HUDEP-2 (cell line): ENCODE measurements at regions not wholly inside any gene's neighbourhood (a gene's known extent, or its start where the extent isn't known, plus 50 kb on each side); places are given as distances from the start of the nearest gene placed in this dataset.
"Not testable (repeated sequence)": the region's sequence is repeated elsewhere in the genome, so short reads cannot be mapped to it uniquely, and the experiment has no call there.

ENCODE experiments used
- DNase-seq, 76 experiments: peaks; one replicate each; lab custom pipeline; 2025; ENCODE audit not compliant: unreplicated experiment in 76 of 76; lab: John Stamatoyannopoulos, UW

DNA sequence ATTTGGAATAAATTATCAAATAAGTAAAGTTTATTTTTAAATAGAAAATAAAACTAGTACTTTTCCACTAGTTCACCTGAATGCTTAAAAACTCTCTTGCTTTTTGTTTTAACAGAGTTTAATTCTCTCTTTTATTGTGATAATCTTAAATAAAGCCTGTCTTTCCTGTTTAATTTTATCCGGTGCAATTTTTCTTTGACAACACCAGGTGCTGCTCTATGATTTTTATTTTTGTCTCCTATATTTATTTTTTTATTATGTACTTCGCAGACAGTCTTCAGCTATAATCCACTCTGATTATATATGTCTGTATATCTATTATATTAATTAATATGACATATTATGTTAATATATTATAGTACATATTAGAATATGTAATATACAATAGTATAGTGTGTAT is 1293.0 kb upstream of the EPHA6 start:
- no peak for DNase-seq

DNA sequence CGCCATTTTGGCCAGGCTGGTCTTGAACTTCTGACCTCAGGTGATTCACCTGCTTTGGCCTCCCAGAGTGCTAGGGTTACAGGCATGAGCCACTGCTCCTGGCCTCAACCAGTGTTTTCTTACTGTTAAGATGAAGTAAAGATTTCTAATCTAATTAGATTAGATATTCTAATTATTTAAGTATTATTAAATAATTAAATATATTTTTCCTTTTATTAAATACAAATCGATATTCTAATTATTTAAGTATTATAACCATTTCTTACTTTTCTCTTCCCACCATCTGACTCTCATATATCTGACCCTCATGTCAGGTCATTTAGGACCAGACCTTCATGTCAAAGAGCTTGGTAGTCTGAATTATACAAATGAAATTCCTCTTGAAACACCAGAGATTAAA is 1291.9 kb upstream of the EPHA6 start:
- no peak for DNase-seq

DNA sequence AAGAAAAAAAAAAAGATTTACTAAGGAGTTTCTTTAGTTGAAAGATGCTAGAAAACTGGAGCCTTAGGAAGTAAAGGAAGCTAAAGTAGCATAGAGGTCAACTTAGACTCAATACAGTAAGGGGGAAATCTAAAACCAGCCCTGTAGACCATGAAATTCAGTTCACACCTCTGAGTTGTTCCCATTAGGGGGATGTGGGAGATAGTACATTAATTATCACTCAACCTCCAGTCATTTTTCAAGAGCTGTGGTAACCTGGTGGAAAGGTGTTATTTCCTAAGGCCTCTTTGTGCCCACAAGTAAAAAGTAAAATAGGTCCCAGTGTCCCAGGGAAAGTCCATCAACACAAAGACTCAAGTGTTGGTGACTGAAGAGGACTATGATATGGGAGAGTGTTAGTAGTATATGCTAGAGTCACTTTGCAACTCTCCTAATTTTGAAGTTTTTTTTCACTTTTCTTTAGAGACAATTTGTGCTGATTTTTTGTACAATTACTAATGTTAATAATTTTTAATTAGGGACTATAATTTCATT is 1274.4 kb upstream of the EPHA6 start:
- no peak for DNase-seq

DNA sequence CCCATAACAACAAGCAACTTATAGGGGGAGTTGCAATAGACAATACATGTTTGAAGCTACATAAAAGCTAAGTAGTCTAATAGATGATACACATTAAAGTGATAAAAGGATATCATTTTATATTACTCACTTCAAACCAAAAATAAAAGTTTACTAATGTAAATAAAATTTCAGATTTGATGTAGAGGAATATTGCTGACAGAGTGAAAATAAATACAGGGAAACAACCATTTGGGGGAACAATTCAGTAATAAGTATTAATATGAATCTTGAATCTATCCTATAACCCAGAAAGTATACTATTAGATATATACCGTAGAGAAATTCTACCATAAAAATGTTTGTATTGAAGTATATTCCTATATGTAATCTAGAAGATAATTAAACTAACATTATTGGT is 1248.9 kb upstream of the EPHA6 start:
- DNase-seq = no peak

DNA sequence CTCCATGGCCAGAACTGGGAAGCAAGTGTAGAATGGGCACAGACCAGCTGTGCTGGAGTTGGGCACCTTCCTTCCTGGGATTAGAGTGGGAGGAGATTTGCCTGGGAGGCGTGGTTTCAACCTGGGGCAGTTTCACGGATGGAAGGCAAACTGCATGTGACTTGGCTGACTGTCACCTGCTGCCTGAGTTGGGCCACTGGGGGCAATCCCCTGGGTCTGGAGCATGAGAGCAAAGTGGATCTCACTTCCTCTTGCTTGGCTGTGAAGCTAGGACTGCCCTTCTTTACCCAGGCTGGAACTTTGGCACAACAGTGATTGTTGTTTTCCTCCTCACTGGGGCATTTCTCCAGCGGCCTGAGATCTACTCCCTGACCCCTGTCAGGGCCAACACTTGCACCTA is 1247.0 kb upstream of the EPHA6 start:
- no peak for DNase-seq

DNA sequence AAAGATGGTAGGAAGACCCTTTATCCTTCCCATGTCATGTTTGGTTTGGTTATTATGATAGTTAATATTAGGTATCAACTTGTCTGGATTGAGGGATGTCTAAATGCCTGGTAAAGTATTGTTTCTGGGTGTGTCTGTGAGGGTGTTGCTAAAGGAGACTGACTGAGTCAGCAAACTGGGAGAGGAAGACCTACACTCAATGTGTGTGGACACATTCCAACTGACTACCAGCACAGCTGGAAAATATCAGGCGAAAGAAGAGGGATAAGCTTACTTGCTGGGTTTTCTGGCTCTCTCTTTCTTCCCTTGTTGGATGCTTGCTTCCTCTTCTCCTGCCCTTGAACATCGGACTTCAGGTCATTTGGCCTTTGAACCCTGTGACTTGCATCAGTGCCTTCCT is 1227.6 kb upstream of the EPHA6 start:
- DNase-seq = no peak

DNA sequence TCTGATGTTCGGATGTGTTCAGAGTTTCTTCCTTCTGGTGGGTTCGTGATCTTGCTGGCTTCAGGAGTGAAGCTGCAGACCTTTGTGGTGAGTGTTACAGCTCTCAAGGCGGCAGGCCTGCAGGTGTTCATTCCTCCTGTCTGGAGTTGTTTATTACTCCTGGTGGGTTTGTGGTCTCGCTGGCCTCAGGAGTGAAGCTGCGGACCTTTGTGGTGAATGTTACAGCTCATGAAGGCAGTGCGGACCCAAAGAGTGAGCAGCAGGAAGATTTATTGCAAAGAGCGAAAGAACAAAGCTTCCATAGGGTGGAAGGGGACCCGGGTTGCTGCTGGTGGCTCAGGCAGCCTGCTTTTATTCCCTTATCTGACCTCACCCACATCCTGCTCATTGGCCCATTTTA is 1226.8 kb upstream of the EPHA6 start:
- DNase-seq = not testable (repeated sequence)

DNA sequence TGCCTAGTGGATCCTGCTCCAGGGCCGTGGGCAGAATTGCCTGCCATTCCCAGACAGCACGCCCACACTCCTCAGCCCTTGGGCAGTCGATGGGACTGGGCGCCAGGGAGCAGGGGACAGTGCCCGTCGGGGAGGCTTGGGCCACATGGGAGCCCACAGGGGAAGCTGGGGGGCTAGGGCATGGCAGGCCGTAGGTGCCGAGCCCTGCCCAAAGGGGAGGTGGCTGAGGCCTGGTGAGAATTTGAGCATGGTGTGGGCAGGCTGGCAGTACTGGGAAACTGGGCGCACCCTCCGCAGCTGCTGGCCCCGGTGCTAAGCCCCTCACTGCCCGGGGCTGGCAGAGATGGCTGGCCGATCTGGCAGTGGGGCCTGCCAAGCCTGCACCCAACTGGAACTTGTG is 1225.9 kb upstream of the EPHA6 start:
- no peak for DNase-seq

DNA sequence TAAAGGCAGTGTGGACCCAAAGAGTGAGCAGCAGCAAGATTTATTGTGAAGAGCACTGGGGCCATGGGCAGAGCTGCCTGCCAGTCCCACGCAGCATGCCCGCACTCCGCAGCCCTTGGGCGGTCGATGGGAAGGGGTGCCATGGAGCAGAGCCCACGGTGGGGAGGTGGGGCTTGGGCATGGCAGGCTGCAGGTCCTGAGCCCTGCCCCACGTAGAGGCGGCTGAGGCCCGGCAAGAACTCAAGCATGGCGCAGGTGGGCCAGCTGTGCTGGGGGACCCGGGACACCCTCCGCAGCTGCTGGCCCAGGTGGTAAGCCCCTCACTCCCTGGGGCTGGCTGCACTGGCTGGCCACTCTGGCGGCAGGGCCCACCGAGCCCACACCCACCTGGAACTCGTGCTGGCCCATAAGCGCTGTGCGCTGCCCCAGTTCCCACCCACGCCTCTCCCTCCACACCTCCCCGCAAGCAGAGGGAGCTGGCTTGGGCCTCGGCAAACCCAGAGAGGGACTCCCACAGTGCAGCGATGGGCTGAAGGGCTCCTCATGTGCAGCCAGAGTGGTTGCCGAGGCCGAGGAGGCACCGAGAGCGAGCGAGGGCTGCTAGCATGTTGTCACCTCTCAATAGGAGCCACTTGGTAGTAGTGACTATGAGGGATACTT is 1218.8 kb upstream of the EPHA6 start:
- DNase-seq = no peak

DNA sequence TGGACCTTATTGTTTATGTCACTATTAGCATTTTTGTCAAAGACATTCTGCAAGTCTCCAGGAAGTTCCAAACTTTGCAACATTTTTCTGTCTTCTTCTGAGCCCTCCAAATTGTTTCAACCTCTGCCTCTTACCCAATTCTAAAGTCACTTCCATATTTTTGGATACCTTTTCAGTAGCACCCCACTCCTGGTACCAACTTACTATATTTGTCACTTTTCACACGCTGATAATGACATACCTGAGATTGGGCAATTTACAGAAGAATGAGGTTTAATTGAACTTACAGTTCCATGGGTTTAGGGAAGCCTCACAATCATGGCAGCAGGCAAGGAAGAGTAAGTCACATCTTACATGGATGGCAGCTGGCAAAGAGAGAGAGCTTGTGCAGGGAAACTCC is 1206.5 kb upstream of the EPHA6 start:
- DNase-seq = no peak

DNA sequence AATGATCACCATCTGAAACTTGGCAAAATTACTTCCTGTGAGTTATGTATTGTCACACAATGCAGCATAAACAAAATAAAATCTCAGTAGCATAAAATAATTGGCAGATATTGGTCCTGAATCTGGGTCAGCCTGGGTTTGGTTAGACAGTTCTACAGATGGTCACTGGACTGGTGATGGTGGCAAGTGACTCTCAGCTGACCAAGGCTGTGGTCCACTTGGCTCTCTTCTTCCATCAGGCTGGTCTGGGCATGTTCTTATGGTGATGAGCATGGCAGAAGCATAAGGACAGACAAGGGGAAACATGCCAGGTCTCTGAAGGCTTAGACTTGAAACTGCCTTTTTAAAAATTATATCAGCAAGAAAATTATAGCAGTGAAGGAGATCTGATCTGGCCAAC is 1205.0 kb upstream of the EPHA6 start:
- DNase-seq = no peak

DNA sequence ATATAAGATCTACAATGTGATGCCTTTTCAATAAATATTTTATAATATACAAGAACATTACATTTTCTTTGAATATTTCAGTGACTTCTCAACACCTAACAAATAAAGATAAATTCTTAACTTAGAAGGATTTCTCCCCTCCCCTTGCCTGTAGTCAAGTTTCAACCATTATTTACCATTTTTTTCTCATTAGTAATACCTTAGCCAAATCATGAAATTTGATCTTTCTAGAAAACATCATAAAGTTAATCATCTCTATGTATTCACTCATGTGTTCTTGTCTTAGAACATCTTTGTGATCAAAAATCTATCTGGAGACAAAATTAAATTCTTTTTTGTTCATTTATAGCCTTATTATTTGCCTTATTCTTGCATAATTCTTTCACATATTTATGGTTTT is 1201.8 kb upstream of the EPHA6 start:
- DNase-seq = no peak

DNA sequence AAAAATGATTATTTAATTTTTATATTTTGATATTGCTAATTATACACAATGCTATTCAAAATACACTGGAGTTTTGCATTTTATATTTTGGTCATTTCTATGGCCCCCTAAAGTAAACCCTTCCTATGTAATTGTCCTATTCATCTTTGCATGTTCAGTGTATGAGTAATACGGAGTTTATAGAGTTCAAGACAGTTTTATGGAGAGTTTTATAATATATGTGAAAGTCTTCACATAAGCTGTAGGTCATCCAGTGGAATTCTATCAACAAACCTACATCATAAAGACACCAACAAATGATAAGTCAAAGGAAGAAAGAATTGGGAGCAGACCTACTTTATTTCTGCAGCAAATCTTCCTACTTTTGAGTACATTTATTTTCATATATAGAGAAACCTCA is 1200.4 kb upstream of the EPHA6 start:
- no peak for DNase-seq

DNA sequence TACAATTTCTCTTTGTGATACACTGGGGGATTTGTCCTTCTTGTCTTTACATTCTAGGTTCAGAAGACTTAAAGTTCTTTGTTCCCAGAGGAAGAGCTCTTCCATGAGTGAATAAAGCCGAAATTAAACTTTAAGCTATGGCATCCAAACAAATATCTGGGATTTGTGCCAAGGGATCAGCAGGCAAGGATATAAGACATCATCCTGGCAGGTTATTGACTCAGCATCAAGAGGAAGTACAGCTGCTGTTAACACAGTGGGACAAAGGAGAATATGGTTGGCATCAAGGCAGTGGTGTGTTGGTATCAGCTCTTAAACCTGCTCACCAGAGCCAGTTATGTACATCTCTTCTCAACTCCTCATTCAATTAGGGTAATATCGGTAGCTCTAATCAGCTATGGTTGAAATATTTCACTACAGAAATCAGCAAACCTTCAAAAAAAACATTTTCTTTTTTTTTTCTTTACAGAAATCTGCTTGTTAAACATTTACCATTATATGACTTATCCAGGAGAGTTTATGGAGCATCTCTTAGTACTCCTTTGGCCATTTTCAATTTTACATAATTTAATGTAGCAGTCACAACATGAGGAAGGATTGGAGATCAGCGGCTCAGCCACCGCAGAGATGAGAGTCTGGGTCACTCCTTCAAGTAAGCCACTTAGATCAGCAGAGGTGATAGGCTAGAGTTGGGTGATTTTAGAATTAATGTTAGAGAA is 1198.6 kb upstream of the EPHA6 start:
- no peak for DNase-seq

DNA sequence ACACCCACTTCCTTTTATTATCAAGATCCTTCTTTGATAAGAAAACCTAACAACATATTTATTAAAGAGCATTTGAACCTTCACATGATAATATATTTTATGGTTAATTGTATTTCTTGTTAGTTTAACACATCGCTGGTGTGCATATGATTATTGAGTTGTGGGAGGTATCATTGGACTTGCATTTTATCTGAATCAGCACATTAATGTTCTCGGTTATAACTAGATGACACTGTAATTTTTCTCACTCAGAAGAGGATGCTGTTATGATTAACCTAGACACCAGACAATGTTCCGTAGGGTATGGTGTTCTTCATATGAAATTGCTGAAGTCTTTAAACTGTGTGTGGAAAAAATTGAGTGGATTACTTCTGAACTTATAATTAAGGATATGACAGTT is 1188.3 kb upstream of the EPHA6 start:
- DNase-seq = no peak

DNA sequence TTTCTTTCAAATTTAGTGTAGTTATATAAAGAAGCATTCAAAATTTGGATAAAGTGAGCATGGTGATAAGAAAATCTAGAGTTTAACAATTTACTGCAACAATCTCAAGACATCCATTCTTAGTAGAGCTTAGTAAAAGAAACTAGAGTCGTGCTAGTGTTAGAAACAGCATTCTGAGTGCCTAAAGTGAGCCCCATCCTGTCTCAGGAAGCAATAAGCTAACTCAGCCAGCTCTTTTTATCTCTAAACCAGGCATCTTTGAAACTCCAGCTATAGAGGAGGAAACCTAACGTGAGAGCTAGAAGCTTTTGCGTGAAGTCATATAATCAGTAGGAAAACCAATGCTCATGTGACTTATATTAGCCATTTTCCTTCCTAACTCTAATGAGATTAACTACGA is 1187.1 kb upstream of the EPHA6 start:
- DNase-seq = no peak

DNA sequence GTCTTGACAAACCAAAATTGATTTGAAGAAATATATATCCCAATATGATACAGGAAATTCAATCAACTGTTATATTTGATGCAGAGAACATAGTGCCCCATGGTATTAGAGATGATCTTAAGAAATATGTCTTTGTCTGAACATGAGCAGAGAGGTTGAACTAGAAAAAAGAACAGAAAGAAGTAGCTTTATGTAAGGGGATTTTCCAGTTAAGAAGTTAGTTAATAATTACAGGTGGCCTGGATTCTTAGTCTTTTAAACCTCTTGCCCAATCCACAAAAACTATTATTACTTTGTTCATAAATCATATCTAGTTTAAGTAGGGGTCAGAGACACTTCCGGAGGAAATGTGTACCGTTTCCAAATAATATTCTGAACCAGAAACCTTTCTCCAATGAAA is 1186.7 kb upstream of the EPHA6 start:
- no peak for DNase-seq

DNA sequence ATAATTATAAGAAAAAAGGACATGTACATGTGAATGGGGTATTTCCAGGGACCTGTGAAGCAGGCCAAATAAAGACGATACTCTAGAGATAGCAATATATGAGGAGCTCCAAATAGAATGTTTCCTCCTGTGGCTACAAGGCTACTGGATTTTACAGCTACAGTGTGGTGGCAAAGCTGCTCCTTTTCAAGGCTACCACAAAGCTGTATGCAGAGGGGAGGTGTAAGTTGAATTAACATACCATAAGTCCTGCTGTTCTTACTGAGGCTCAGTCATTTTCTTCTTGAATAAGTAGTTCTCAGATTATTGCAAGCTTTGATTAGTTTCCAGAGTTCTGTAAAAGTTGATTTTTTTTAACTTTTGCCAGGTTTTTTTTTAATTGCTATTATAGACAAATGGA is 1184.6 kb upstream of the EPHA6 start:
- DNase-seq = no peak

DNA sequence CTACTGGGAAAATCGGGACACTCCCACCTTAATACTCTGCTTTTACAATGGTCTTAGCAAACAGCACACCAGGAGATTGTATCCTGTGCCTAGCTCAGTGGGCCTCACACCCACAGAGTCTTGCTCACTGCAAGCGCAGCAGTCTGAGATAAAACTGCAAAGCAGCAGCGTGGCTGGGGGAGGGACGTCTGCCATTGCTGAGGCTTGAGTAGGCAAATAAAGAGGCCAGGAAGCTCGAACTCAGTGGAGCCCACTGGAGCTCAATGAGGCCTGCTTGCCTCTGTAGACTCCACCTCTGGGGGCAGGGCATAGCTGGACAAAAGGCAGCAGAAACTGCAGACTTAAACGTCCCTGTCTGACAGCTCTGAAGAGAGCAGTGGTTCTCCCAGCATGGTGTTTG is 1169.1 kb upstream of the EPHA6 start:
- no peak for DNase-seq

DNA sequence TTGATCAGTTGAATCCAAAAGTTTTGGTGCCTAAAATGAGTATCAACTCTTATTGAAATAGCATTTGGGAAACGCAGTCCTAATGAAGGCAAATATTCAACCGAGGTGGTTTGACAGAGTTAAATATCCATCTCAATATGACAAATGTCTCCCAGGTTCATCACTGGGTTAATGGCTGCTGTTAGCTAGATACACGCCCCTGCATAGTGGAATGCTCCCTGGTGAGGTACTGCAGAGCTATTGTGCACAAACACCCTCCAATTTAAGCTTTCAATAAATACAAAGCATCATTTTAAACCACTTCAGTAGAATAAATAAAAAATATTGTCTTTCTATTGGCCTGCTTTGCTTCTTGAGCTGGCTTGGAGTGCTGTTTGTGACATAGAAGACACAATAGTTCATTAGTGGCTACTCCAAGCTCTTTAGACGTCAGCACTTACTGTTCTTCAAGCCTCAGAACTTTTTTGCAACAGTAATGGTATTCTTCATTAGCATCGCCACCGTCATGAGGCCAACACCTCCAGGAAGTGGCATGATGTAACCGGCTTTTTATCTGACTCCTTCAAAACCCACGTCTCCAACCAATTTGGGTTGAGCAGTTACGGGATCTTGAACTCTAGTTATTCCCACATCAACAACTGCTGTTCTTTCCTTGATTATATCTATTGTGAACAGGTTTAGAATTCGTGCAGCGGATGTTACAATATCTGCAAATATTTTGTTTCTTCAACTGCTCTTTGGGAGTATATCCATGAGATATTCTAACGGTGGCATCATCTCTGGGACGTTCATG is 1159.6 kb upstream of the EPHA6 start:
- DNase-seq = no peak

DNA sequence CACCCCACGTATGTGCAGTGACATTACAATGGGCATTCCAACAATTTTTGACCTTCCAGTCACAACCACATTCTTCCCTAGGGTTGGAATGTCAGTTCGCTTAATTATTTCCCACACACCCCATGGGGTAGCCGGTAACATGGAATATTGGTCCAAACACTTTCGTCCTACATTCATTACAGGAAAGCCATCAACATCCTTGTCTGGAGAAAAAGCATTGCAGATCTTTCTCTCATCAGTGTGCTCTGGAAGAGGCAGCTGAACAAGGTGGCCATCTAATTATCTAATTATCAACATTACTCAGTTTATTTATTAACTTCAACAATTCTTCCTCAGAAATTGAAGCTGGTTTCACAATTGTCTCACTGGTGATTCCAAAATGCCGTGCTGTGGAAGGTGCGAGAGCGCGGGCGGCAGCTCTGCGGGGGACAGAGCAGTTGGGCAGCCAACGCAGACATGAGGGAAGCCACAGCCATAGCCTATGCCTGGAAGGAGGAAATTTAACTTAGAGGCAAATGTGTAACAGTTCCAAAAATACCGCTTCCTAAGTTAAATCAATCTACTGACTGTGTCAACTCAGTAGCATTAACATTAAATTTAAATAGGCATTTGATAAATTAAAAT is 1158.9 kb upstream of the EPHA6 start:
- DNase-seq = no peak
